HL-60 (cell line): ENCODE measurements at regions not wholly inside any gene's neighbourhood (a gene's known extent, or its start where the extent isn't known, plus 50 kb on each side); places are given as distances from the start of the nearest gene placed in this dataset.

Experiments used
- DNase-seq, 2 experiments: peaks; one replicate each; pipeline ENCODE4 v3.0.0-alpha.2; 2010 to 2020; ENCODE audit warnings: low read depth in 1 of 2, low spot score in 1 of 2
- H3K27ac ChIP-seq: fragments of 250-450 bp; sonication (Bioruptor Pico); replicated peaks from 2 replicates; pipeline ENCODE4 v1.5.1; 2020; ENCODE audit warnings: mild to moderate bottlenecking, moderate library complexity
- H3K27me3 ChIP-seq: fragments of 250-450 bp; sonication (Bioruptor Pico); 2 replicates; pipeline ENCODE4 v1.5.1; 2021; ENCODE audit warnings: mild to moderate bottlenecking, moderate library complexity; ENCODE audit not compliant: insufficient read depth, poor library complexity, severe bottlenecking
- H3K4me3 ChIP-seq: replicated peaks from 2 replicates; pipeline ENCODE4 v1.5.1; 2011; ENCODE audit warnings: mild to moderate bottlenecking, control low read depth, low read length; ENCODE audit not compliant: insufficient read depth
- CTCF ChIP-seq: IDR thresholded peaks from one replicate; pipeline ENCODE4 v1.5.1; 2011; ENCODE audit warnings: low read length, control low read depth, inconsistent platforms; ENCODE audit not compliant: insufficient read depth
- GABPA ChIP-seq: IDR thresholded peaks from 2 replicates; pipeline ENCODE4 v1.6.1; 2012; ENCODE audit warnings: low read depth
- POLR2AphosphoS5 ChIP-seq: IDR thresholded peaks from 2 replicates; pipeline ENCODE4 v1.6.1; 2012; ENCODE audit warnings: low read depth
- REST ChIP-seq: IDR thresholded peaks from 2 replicates; pipeline ENCODE4 v1.6.1; 2012; ENCODE audit warnings: low read depth; ENCODE audit not compliant: insufficient replicate concordance
- SPI1 ChIP-seq: IDR thresholded peaks from 2 replicates; pipeline ENCODE4 v1.6.1; 2012; ENCODE audit warnings: low read depth, mild to moderate bottlenecking, borderline replicate concordance

GRCh38 chr12:23434154-23434553, 515.3 kb downstream of the SOX5 start:
- Histone ChIP-seq H3K27ac (no peak overlapping the region), H3K4me3 (no peak overlapping the region), H3K27me3 (no peaks in the 10 kb centered on the region)
- no peak for TF ChIP-seq CTCF
- TF ChIP-seq POLR2AphosphoS5, result no peak
- TF ChIP-seq GABPA, result no peak
- no peak for TF ChIP-seq SPI1
- no peak for TF ChIP-seq REST
- no peak for DNase-seq

GRCh38 chr12:23446746-23447145, 502.7 kb downstream of the SOX5 start:
- TF ChIP-seq REST, result no peak
- TF ChIP-seq POLR2AphosphoS5, result no peak
- TF ChIP-seq CTCF, result no peak
- TF ChIP-seq GABPA, result no peak
- TF ChIP-seq SPI1, result no peak
- H3K27ac ChIP-seq, result no peak overlapping the region
- no peak for DNase-seq
- H3K27me3 ChIP-seq, result no peaks in the 10 kb centered on the region
- H3K4me3 ChIP-seq, result no peak overlapping the region

GRCh38 chr12:23450810-23451209, 498.7 kb downstream of the SOX5 start:
- no peak for DNase-seq
- Histone ChIP-seq H3K27ac (no peak overlapping the region), H3K4me3 (no peak overlapping the region), H3K27me3 (no peaks in the 10 kb centered on the region)
- TF ChIP-seq SPI1 (no peak), CTCF (no peak)

GRCh38 chr12:23455283-23455682, 494.2 kb downstream of the SOX5 start:
- Histone ChIP-seq H3K27ac (no peak overlapping the region), H3K27me3 (no peaks in the 10 kb centered on the region), H3K4me3 (no peak overlapping the region)
- no peak for DNase-seq
- TF ChIP-seq SPI1 (no peak), GABPA (no peak), CTCF (no peak), POLR2AphosphoS5 (no peak)
